GM19023 (cell line): ENCODE measurements at regions not wholly inside any gene's neighbourhood (a gene's known extent, or its start where the extent isn't known, plus 50 kb on each side); places are given as distances from the start of the nearest gene placed in this dataset.

ENCODE experiments used
- ATAC-seq: cut with Tn5 transposase; IDR thresholded peaks from one replicate; pipeline ENCODE4 v1.9.1; 2021; ENCODE audit warnings: mild to moderate bottlenecking, moderate library complexity; ENCODE audit not compliant: unreplicated experiment

DNA sequence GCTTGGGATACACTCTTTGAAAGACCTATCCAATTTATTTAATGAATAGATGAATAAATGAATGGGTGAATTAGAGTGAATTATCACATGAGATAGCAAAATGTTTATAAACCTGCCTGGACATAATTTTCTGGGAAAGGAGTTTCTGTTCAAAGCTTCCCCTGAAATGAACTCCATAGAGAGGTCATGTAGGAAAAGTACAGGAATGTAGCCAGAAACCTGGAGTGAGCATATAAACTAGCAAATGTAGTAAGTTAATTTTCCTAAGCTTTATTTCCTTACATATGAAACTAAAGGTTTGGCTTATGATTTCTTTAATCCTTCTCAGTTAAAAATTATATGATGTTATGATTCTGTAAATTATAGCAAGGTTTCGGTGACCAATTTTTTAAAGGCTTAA, 380.3 kb upstream of the RSPO3 start:
- ATAC-seq = no peak

DNA sequence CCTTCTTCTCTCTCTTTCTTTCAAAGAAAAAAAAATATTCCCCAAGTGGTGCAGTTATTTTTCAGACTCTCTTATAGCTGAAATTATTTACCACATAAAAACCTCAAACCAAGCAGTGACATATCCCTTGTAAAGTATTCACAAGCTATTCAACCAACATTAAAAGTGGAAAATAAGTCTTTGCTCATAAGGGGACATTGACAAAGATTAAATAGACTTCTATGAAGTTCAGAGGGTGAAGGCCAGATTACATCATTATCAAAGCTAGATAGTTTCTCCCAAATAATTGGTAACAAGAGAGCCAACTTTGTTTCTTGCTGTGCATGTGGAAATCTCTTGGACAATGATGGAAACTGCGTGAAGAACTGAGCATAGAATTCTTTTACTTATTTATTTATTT, 379.8 kb upstream of the RSPO3 start:
- no peak for ATAC-seq

DNA sequence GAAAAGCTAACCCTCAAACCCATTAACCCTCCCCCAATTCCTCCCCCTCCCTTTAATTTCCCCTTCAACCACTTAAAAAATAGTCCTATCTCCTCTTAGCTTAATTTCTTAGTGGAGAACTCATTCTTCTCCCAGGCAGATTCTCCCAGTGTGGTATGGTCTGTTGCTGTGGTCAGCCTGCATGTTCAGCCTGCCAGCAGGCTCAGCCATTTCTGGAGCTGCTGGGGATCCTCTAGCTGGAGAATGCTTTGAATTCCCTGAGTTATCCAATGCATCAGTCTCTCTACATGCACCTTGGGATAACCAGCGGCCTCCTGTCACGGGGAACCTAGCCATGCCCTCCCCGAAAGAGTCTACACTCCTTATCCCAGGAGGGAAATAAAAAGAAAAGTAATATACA, 375.4 kb upstream of the RSPO3 start:
- ATAC-seq = no peak

DNA sequence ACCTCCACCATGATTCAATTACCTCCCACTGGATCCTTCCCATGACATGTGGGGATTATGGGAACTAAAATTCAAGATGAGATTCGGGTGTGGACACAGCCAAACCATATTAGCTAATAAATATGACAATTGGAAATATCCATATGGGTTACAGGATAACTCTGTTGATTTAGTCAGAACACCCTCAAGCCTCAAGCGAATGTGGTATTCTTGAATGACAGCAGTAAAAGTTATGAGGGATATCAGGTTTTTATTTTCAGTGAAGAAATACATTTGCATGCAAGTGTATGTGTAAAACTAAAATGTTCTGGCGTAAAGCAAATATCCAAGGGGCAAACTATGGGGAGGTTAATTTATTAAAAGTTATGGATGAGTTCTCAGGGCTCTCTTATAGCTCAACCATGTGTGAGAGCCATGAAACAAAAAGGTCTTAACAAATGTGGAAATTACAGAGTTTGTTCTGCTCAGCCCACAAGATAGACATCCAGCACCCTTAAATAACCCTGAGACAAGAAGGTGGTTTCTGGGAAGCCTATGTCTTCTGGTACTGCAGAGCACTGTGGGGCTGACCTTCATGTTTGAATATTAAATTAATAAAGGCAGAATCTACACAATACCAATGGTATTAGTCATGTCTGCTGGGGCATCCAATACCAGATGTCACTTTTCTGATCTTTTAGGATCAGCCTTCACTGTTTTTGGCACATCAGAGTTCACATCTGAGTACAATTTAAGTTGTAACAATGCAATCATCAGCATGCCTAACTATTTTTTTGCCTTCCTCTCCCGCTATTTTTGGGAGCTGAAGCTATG, 370.5 kb upstream of the RSPO3 start:
- no peak for ATAC-seq

DNA sequence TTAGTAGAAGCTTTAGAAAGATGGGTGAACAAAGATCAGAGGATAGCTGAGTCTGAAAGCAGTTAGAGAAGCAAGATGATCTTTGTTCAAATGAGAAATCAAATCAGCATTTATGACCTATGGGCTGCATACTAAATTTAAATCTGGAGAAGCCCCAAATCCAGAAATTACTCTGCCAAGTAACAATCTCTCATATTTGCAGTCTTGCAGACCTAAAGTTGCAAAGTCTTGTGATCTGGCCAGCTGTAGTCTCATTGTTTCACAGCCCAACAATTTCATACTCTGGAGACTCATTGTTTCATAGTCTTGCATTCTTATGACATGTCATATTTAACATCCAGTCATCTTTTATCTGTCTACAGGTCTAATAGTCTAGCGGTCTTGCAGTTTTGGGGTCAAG, 364.9 kb upstream of the RSPO3 start:
- ATAC-seq = no peak

DNA sequence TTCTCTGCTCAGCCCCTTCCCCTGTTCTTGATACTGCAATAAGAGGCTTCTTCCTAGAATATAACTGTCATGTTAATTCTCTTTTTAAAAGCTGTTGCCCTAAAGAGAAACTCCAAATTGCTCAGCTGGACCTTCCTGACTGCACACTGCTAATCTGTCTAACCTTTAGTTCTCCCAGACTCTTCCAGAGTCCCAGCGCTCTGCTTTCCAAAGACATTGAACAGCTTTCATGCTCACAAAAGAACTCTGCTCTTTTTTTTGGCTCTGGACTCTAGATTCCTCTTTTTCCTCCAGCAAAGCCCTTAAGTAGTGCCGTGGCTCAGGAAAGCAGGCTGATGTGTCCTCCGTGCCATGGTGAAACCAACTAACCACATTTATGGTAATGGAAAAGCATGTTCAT, 356.6 kb upstream of the RSPO3 start:
- no peak for ATAC-seq

DNA sequence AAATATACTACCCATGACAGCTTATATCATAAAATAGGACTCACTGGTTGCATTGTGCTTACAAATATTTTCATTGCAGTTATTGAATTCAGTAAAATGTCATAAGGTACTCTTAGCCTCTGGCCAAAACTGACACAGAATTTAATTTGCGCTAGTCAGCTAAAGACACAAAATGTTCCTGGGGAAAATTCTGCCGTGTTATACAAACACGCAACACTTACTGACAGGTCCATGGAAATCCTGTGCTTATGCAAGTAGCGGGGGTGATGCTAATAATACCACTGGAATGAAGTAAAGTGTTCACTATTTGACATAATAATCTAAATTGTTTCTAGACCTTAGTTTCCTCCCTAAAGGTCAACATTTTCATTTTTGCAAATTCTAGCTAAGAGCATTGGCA, 354.4 kb upstream of the RSPO3 start:
- no peak for ATAC-seq

DNA sequence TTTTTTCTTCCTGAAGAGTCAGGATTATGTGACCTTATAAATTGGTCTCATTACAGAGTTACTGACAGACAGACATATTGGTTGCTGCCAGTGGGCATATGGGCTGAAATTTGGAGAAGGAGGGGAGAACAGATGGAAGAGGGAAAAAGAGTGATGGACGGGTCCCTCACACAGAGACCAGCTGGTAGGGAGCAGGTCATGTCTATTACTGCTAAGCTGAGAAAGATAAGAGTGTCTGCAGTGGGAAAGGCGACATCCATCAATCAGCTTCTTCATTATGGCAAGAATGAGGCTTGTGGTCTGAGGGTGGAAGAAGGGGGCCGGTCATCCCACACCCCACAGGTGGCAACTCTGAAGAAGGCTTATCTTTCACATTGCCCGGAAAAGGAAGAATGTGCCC, 353.8 kb upstream of the RSPO3 start:
- no peak for ATAC-seq

DNA sequence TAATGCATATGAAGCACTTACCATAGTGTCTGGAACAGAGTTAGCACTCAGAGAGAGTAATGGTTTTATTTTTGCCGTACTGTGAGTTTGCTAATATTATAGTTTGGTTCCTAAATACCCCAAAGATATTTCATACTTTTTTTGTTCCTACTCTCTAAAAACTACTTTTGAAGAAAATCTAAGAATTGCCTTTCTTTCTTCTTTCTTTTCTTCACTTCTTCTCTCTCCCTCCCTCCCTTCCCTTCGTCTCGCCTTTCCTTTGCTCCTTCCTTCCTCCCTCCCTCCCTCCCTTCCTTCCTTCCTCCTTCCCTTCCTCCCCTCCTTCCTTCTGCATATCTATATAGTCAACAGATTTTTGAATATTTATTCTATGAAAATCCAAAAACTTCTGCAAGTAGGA, 351.7 kb upstream of the RSPO3 start:
- ATAC-seq = no peak

DNA sequence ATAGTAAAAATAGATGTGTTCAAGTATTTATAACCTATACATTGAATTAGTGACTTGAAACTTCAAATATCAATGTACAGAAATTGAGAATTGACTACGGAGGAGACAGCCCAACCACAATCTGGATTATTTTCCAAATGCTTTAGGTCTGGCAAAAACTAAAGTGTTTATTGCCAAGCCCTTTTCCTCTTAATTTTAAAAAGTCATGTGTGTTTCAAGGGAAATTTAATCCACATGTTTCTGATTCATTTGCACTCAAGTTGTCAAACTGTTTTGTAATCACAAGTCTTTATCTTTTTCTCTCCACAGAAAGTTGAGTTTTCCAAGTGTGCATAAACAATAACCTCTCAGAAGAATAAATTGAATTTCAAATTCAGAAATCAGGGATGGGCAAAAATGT, 350.8 kb upstream of the RSPO3 start:
- no peak for ATAC-seq

DNA sequence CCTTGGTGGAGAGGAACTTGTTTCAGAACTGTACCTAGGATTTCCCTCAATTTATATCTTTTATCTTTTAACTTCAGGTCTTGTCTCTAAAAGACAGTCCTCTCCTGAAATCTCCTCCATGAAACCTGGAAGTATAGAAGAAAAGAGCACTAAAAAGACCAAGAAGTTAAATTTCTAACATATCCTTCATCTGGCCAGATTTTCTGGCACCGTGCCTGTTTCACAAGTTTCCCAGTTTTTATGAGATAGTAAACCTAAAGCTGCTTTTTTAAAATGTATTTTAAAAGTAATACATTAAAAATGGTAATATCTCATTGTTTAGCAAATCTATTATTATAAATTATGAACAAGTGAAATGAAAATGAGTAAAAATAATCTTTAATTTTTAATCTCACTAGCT, 348.3 kb upstream of the RSPO3 start:
- ATAC-seq = no peak

DNA sequence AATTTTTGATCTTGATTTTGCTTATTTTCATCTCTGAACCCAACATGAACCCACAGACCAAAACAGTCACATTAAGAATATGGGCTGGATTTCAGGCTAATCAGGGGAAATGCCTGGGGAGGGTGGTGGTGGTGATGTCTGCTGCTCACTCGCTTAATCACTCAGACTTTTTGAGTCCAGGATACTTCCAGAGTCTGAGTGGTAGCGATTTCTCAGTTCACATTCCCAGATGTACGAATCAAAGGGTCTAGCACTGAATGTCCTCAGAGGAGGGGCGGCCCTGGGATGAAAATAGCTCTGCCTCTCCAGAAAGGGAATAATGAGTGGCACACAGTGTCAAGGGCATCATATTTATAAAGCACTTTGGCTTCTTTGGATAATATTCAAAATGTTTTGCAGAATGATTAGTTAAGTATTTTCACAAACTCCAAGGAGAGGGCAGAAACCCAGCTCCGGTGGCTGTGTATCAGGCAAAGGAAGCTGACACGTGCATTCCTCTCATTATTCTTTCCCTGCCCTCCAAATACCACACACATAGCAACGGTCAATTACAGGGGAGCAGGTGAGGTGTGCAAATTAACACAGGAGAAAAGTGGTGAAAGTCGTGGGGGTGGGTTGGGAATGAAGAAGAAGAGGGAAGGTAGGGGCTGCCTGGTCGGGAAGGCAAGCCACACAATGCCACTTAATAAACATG, 345.2 kb upstream of the RSPO3 start:
- no peak for ATAC-seq

DNA sequence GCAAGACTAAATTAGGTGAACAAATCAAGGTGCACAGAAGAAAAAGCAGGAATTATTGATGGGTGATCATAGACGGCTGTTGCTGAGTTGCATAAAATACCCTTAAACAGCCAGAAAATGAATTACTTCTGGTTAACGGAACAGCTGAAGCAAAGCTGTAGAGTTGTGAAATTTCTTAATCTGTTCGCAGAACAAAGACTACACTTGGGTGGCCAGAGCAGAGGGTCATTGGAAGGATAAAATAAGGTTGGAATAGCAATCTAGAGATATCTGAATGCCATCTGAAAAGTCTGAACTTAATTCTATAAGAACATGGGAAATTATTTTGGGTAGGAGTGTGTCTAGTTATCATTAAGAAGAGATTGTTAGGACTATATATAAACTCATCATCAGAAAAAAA, 339.1 kb upstream of the RSPO3 start:
- no peak for ATAC-seq

DNA sequence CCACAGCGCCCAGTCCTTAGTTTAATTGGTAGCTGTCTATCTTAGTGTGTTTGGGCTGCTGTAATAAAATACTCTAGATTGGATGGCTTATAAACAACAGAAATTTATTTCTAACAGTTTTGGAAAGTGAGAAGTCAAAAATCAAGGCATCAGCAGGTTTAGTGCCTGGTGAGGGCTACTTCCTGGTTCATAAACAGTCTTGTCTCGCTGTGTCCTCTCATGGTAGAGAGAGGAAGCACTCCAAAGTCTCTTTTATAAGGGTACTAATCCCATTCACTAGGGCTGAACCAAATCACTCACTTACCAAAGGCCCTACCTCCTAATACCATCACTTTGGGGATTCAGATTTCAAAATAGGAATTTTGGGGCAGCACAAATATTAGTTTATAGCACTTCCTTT, 336.9 kb upstream of the RSPO3 start:
- ATAC-seq = no peak

DNA sequence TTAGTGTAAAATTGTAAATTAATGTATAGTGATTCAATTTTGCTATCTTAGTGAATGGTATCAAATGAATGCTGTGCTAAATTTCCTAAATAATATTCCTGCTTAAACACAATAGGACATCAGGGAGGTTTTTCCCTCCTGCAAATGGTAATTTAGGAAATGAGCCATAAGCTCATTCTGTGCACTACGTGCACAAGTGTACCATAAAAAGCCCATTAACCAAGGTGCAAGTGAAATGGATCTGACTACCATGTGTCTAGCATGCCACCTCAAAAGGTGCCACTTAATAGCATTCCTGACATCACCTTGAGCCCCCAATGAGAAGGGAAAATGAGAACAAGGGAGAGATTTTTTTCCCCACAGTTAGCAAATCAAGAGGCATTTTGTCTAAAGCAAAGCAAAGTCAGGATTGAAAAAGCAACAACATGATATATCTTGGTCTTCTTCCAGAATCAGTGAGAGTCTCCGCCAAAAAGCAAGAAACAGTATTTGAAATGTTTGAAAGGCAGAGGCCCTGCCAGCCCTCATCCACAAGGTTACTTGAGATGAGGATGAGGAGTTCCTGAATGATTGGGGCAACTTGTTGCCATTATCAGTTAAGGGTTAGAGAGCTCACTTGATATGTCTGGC, 334.2 kb upstream of the RSPO3 start:
- no peak for ATAC-seq

DNA sequence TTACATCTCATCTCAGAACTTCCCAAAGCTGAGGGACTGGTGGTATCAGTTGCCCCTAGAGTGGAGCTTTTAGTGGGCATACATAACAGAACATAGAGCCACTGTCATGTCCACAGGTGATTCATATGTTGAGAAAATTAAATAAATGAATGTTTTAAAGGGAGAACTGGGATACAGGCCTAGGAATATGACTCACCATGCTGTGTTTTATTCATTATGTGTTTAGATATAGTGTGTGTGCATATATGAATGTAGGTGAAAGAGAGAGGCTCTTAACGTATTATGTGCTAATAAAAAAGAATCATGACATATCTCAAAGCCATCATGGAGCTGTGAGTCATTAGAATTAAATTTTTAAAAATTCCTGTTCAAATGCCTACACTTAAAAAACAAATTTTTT, 332.2 kb upstream of the RSPO3 start:
- no peak for ATAC-seq

DNA sequence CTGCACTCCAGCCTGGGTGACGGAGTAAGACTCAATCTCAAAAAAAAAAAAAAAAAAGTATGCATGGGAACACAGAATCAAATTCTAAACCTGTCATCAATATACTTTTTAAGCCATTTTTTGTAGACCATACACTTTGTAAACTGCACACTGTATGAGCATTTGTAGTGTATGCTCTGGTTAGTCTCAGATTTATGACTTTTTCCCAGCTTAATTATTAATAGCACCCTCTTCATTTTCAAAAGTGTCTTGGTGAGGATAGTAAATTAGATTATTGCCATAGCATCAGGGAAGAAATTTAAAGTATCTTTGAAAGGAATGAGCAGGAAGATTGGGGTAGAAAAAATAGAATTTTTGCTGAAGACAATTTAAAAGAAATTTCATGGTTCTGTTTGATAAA, 330.8 kb upstream of the RSPO3 start:
- no peak for ATAC-seq

DNA sequence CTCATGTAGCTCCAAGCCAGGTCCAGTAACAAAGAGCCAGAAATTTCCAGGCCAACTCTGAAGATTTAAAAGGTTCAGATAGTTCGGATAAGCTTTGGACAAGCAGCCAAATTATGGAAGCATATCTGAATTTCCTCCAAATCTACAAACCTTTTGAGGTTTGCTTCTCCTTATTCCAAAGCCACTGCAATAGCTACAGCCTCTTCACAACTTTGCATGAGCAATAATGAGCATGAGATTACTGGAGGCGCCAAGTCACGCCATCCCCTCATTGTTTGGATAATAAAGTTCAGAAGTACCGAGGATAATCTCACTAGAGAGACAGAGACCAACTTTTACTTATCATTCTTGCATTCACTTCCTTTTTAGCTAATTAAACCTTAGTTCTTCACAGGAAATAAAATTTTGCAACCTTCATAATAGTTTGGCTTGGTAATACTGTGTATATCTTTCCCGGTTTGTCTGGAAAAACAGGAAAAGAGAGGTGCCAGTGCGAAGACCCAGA, 329.6 kb upstream of the RSPO3 start:
- ATAC-seq = no peak

DNA sequence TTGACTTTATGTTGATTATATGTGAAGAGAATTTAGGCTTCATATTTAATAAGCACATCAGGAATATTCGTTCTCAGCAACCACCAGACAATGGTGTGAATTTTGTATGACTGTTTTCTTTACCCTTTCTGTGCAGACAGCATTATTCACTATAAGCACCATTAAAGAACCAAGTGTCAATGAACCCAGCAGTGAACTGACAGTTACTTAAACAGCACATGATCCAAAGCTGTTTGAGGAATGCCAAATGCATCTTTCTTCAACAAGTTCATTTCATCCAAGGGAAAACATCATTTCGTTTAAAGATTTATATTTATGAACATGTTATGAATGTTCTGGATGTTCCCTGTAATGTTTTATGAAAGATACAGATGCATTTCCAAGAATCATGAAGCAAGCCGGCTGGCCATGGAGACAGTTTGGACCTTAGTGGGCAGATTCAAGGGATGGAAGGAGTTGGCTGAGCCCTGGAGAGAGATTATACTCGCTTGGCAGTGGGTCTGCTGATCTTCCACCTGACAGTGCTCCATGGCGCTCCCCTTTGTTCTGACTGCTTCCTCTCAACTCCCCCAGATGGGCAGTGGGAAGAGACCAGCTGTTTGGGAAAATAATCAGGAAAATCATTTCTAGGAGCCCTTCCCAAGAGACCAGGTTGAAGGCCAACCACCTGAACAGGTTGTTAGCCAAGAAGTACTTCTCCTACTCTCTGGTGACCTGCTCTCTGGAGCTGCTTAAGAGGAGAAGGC, 326.0 kb upstream of the RSPO3 start:
- ATAC-seq = no peak

DNA sequence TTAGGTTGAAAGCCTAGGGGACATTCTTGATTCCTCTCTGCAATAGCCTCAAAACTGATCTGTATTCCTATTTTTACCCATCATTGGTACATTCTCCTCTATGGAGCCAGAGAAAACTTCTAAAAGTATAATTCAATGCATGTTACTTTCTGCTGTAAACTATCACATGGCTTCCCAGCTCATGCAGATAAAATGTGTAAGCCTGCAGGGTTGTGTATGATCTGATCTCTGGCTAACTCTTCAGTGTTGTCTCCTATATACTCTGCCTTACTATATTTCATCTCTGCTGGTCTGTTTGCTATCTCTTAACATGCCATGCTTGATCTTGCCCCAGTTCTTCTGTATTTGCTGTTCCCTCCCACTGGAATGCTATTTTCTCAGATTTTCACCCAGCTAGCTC, 323.3 kb upstream of the RSPO3 start:
- ATAC-seq = no peak

DNA sequence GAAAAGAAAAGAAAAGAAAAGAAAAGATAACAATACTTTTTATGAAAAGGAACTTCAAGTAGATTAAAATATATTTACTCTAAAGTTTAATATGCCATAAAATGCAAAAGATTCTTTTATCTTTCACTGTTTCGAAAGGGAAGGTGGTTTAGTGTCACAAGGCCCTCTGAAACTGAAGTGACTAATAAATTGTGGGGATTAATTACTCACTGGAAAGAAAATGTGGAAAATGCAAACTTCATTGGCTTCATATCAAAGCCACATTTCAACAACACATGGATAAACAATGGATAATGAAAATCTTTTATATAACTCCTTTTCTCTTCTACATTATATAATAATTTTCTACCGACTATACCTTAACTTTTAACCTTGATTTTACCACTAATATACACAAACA, 320.5 kb upstream of the RSPO3 start:
- no peak for ATAC-seq
